ENCODE measurements at regions not wholly inside any gene's neighbourhood (a gene's known extent, or its start where the extent isn't known, plus 50 kb on each side); places are given as distances from the start of the nearest gene placed in this dataset.
A peak's percentile ranks its signal among the peaks of the same experiment; 100 is the strongest.

- no peak for TF ChIP-seq CTCF (IDR thresholded peaks at IDR 0.05; ENCODE audit: low read depth, low read length)
- Histone ChIP-seq H3K4me1 (no peaks in the 10 kb centered on the region), H3K36me3 (no peaks in the 10 kb centered on the region), H3K27me3 (no peaks in the 10 kb centered on the region), H3K9me3 (no peaks in the 10 kb centered on the region), H3K4me3 (ENCODE audit: low read depth, low read length) (no peak overlapping the region)
- no peak for DNase-seq
Measured at GRCh38 chr7:51774178-51774577, 457.6 kb upstream of the COBL start.

- TF ChIP-seq CTCF (IDR thresholded peaks at IDR 0.05; ENCODE audit: low read depth, low read length), result no peak
- DNase-seq, result no peak
- Histone ChIP-seq H3K27me3 (no peaks in the 10 kb centered on the region), H3K4me1 (no peaks in the 10 kb centered on the region), H3K9me3 (no peaks in the 10 kb centered on the region), H3K36me3 (no peaks in the 10 kb centered on the region), H3K4me3 (ENCODE audit: low read depth, low read length) (no peak overlapping the region)
Measured at GRCh38 chr7:51772190-51772589, 455.6 kb upstream of the COBL start.

- Histone ChIP-seq H3K27me3 (no peaks in the 10 kb centered on the region), H3K4me1 (no peaks in the 10 kb centered on the region), H3K9me3 (no peaks in the 10 kb centered on the region), H3K36me3 (no peaks in the 10 kb centered on the region), H3K4me3 (ENCODE audit: low read depth, low read length) (no peak overlapping the region)
- TF ChIP-seq CTCF (IDR thresholded peaks at IDR 0.05; ENCODE audit: low read depth, low read length), result no peak
- no peak for DNase-seq
Measured at GRCh38 chr7:51764976-51765375, 448.4 kb upstream of the COBL start.

- DNase-seq, result no peak
- Histone ChIP-seq H3K4me1 (no peaks in the 10 kb centered on the region), H3K9me3 (no peaks in the 10 kb centered on the region), H3K4me3 (ENCODE audit: low read depth, low read length) (no peak overlapping the region), H3K36me3 (no peaks in the 10 kb centered on the region), H3K27me3 (no peaks in the 10 kb centered on the region)
- no peak for TF ChIP-seq CTCF (IDR thresholded peaks at IDR 0.05; ENCODE audit: low read depth, low read length)
Measured at GRCh38 chr7:51759985-51760384, 443.4 kb upstream of the COBL start.

GRCh38 chr7:51757960-51758359 lies 441.4 kb upstream of the COBL start:
- DNase-seq, result no peak
- H3K4me3 ChIP-seq (ENCODE audit: low read depth, low read length), result no peak overlapping the region
- no peaks in the 10 kb centered on the region for H3K36me3 ChIP-seq
- no peaks in the 10 kb centered on the region for H3K27me3 ChIP-seq
- H3K9me3 ChIP-seq, result no peaks in the 10 kb centered on the region
- TF ChIP-seq CTCF (IDR thresholded peaks at IDR 0.05; ENCODE audit: low read depth, low read length), result no peak
- H3K4me1 ChIP-seq, result no peaks in the 10 kb centered on the region

GRCh38 chr7:51732951-51733350 lies 416.3 kb upstream of the COBL start:
- peak; percentile 52 for TF ChIP-seq CTCF (IDR thresholded peaks at IDR 0.05; ENCODE audit: low read depth, low read length)
- H3K4me1 ChIP-seq, result peaks cover 7% of the 10 kb centered on the region; the same call in 1 of the 2 replicates
- H3K9me3 ChIP-seq, result no peaks in the 10 kb centered on the region
- no peaks in the 10 kb centered on the region for H3K36me3 ChIP-seq
- H3K27me3 ChIP-seq, result no peaks in the 10 kb centered on the region
- H3K4me3 ChIP-seq (ENCODE audit: low read depth, low read length), result no peak overlapping the region
- peak; percentile 10 for DNase-seq

All from BE2C (cell line).